Stomach (tissue), 4 donors: ENCODE measurements at regions not wholly inside any gene's neighbourhood (a gene's known extent, or its start where the extent isn't known, plus 50 kb on each side); places are given as distances from the start of the nearest gene placed in this dataset.

Source experiments
- POLR2AphosphoS5 ChIP-seq, 3 donors: sonication (generic); formaldehyde crosslinking; IDR thresholded peaks; one replicate each; pipeline ENCODE4 v1.6.1; 2016; ENCODE audit warnings: antibody characterized with exemption in 3 of 3
- TF ChIP-seq, protein P1 (sequence below), 7 experiments: fragments of 450-650 bp in 4 of 7; fragments of 200-600 bp in 3 of 7; sonication (generic) in 3 of 7; IDR thresholded peaks; one replicate each; pipeline ENCODE4 v1.5.1; 2016 to 2019; ENCODE audit warnings: antibody characterized with exemption in 7 of 7, control low read depth in 2 of 7, mild to moderate bottlenecking in 1 of 7

DNA sequence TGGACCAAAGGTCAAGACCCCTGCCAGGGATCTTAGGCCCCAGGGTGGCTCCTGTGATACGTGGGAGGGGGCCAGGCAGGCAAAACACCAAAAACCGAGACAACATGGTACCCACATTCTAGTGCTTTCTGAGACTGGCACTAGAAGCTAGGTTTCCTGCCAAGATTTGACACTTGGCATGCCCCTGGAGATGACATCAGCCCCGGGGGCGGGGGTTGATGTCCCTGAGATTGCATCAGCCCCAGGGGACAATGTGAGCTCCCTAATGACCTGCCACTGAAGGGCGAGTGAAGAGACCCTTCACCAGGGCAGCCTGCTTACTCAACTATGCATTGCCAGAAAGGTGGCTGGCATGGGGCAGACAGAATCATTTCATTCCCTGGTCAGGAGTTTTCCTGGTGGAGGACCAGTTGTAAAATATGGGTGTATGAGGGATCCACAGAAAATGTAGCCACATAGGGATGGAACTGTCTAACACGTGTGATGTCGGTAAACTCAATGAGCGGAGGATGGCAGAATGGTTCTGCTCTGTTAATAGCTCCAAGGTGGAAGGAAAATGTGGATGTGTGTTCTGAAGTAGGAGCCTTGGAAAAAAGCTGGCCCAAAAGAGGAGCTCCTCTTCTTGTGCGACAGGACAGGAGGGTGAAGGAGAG is 219.7 kb downstream of the UNC5CL start:
- TF ChIP-seq, protein P1, sequence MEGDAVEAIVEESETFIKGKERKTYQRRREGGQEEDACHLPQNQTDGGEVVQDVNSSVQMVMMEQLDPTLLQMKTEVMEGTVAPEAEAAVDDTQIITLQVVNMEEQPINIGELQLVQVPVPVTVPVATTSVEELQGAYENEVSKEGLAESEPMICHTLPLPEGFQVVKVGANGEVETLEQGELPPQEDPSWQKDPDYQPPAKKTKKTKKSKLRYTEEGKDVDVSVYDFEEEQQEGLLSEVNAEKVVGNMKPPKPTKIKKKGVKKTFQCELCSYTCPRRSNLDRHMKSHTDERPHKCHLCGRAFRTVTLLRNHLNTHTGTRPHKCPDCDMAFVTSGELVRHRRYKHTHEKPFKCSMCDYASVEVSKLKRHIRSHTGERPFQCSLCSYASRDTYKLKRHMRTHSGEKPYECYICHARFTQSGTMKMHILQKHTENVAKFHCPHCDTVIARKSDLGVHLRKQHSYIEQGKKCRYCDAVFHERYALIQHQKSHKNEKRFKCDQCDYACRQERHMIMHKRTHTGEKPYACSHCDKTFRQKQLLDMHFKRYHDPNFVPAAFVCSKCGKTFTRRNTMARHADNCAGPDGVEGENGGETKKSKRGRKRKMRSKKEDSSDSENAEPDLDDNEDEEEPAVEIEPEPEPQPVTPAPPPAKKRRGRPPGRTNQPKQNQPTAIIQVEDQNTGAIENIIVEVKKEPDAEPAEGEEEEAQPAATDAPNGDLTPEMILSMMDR (IDR thresholded peaks at IDR 0.05): no peak
- no peak for TF ChIP-seq POLR2AphosphoS5 (IDR thresholded peaks at IDR 0.05)
